ENCODE measurements at regions not wholly inside any gene's neighbourhood (a gene's known extent, or its start where the extent isn't known, plus 50 kb on each side); places are given as distances from the start of the nearest gene placed in this dataset.

- no peak for DNase-seq (ENCODE audit: low spot score)
- Histone ChIP-seq H3K4me3 (no peak overlapping the region), H3K27ac (no peak overlapping the region)
- no peak for TF ChIP-seq CTCF (IDR thresholded peaks at IDR 0.05)
Measured at GRCh38 chr11:21865541-21865940, 327.3 kb upstream of the ANO5 start.

- Histone ChIP-seq H3K27ac (no peak overlapping the region), H3K4me3 (no peak overlapping the region)
- no peak for TF ChIP-seq CTCF (IDR thresholded peaks at IDR 0.05)
- no peak for DNase-seq (ENCODE audit: low spot score)
Measured at GRCh38 chr11:21866781-21867180, 326.1 kb upstream of the ANO5 start.

- H3K4me3 ChIP-seq: no peak overlapping the region
- DNase-seq (ENCODE audit: low spot score): no peak
- TF ChIP-seq CTCF (IDR thresholded peaks at IDR 0.05): no peak
Measured at GRCh38 chr11:21877151-21877550, 315.7 kb upstream of the ANO5 start.

GRCh38 chr11:21883354-21883753, 309.5 kb upstream of the ANO5 start:
- H3K27ac ChIP-seq: no peak overlapping the region

More at GRCh38 chr11:21877151-21877550, 315.7 kb upstream of the ANO5 start:
- H3K27ac ChIP-seq: no peak overlapping the region

GRCh38 chr11:21888814-21889213, 304.1 kb upstream of the ANO5 start:
- DNase-seq (ENCODE audit: low spot score): no peak
- no peak overlapping the region for H3K27ac ChIP-seq
- H3K4me3 ChIP-seq: no peak overlapping the region
- TF ChIP-seq CTCF (IDR thresholded peaks at IDR 0.05): no peak

More at GRCh38 chr11:21883354-21883753, 309.5 kb upstream of the ANO5 start:
- H3K4me3 ChIP-seq: no peak overlapping the region
- no peak for TF ChIP-seq CTCF (IDR thresholded peaks at IDR 0.05)
- no peak for DNase-seq (ENCODE audit: low spot score)

GRCh38 chr11:21892736-21893564, 299.9 kb upstream of the ANO5 start:
- no peak overlapping the region for H3K27ac ChIP-seq
- no peak for DNase-seq (ENCODE audit: low spot score)
- no peak for TF ChIP-seq CTCF (IDR thresholded peaks at IDR 0.05)
- H3K4me3 ChIP-seq: no peak overlapping the region

DNA sequence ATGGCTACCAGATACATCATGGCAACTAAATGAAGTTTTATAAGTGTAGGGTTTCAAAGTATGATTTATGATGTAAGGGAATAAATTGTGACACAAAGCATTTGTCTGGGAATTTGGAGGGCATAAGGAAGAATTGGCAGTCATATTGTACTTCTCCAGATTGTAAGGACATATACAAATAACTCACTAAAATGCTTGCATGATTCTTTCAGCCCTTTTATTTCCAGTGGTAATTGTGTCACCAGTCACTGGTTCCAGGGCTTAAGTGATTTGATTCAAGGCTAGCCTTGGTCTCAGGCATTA, 299.4 kb upstream of the ANO5 start:
- no peak overlapping the region for H3K4me3 ChIP-seq
- DNase-seq (ENCODE audit: low spot score): no peak
- no peak for TF ChIP-seq CTCF (IDR thresholded peaks at IDR 0.05)
- no peak overlapping the region for H3K27ac ChIP-seq
